GM19438 (cell line): ENCODE measurements at regions not wholly inside any gene's neighbourhood (a gene's known extent, or its start where the extent isn't known, plus 50 kb on each side); places are given as distances from the start of the nearest gene placed in this dataset.

Experiments
- ATAC-seq: cut with Tn5 transposase; IDR thresholded peaks from one replicate; pipeline ENCODE4 v1.9.1; 2021; ENCODE audit warnings: low read depth; ENCODE audit not compliant: unreplicated experiment

DNA sequence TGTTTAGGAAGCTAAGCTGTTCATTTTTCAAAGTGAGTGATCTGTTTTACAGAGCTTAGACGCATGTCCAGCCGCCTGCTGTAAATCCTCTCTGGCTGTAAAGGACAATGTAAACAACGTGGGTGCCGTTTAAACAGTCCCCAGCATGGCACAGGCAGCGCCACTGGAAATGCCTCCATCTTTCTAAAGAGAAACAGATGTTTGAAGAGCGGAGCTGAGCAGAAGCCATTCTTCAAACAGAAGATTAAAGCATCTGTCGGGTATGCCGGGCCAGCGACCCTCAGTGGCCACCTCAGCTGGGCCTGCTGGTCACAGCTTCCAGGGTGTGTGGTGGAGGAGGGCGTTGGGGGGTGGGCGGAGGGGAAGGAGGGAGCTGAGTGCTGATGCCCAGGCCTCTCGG, 138.6 kb downstream of the ERMARD start:
- ATAC-seq = no peak

GRCh38 chr6:169887529-169888140, 136.2 kb downstream of the ERMARD start:
- no peak for ATAC-seq

DNA sequence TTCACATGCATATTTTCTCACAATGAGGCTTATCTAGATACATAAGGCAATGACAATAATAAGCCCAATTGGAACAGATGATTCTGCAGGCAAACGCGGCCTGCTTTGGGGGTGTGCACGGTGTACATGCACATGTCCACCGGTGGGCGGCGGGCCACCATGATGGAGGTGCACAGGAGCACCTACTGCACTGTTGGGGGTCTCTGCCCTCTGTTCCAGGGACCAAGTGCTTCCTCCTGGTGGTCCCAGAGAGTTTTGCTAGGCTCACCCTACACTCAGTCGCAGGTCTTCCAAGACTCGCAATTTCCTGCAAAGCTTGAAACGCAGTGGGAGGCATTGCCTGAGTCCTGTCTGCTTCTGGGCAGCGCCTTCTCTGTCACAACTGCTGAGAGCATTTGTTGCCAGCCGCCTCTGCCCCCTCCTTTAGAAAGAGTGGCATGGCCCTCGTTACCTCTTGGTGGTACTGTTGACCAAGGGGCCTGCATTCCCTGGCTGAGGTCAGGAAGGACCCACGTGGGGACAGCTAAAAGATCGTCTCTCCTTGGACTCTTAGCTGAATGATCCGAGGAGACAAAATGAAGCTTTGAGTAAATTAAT, 135.3 kb downstream of the ERMARD start:
- no peak for ATAC-seq

- ATAC-seq = no peak
Measured at GRCh38 chr6:169885831-169886230, 134.4 kb downstream of the ERMARD start.

DNA sequence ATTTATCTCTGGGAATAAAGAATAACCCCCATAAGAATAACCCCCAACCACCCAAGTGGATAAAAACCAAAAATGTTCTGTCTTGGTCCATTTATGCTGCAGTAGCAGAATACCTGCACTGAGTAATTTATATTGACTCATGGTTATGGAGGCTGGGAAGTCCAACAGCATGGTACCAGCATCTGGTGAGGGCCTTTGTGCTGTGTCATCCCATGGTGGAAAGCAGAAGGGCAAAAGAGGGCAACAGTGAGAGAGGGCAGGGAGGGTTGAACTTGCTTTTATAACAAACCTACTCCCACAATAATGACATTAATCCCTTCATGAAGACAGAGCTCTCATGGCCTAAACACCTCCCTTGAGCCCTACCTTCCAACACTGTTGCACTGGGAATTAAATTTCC, 133.7 kb downstream of the ERMARD start:
- ATAC-seq = no peak

DNA sequence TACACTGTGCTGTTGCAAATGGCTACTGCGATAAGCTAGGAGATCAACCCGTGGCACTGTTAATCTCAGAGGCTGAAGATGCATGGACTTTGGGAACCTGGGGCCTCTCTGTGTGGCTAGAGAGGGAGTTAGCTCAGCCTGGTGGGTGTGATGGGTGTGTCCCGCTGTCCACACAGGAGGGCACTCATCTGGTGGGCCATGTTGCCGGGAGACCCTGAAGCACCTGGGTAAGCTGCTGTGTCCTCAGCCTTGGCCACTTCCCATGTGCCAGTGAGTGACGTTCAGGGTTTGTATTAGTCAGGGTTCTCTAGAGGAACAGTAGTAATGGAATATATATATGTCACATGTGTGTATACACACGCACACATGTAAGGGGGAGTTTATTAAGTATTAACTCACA, 132.7 kb downstream of the ERMARD start:
- ATAC-seq = no peak

DNA sequence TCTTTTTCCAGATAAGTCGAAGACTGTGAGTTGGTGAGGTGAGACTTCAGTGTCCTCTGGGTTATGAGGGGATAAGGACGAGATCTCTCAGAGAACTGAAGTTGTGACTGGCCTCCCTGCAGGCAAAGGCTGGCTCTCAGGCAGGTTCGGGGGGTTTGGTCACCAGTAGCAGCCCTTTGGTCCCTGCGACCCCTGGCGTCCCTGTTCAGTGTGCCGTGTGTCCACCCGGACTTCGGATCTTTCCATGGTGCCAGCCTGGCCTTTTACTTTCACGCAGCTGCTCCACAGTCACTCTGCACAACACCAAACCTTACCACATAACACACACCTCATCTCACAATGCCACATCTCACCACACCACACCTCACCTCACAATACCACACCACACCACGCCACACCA, 131.9 kb downstream of the ERMARD start:
- ATAC-seq = no peak

DNA sequence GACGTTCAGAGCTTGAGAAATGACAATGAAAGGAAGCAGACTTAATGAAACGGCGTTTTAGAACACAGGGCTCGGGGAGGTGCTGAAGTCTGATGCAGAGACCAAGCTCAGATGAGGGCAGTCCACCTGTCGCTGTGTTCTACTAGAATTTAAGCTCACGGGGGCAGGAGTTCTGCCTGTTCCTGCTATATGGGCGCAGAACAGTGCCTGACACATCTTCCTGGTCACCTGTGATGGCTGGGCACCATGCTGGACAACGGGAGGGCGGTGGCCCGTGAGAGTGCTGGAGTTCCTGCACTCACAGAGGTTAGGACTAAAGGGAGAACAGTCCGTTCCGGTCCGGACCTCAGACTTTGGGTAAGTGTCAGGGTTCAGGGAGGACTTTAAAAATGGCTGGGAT, 130.6 kb downstream of the ERMARD start:
- ATAC-seq = no peak

DNA sequence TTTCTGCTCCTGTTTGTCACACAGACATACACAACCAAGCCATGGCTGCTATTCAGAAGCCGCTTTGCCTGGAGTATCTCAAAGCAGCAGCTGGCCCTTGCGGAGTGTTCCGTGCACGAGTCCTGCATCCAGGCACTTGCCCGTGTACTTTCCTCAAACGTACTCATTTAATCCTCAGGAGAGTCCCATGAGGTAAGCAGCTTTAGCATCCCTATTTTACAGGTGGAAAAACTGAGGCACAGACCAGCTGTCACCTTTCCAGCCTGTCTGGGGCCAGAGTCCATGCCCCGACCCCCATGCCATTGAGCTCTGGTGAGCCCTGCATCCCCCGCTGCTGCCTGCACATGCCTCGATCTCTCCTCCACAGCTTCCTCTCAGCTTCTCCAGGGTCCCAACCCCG, 130.0 kb downstream of the ERMARD start:
- no peak for ATAC-seq

GRCh38 chr6:169880516-169880915, 129.1 kb downstream of the ERMARD start:
- no peak for ATAC-seq

DNA sequence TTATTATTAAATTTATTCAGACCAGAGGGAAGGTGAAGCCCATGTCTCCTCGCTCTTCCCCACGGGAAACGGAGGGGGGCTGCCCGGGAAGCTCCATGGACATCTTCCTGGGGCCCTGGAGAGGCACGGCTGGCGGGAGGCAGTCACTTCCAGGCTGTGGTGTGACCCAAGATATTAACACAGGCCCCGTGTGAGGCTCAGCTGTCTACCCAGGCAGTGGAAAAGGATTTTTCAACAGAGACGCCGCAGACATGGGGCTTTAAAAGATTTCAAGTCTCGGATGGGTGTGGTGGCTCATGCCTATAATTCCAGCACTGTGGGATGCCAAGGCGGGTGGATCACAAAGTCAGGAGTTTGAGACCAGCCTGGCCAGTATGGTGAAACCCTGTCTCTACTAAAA, 117.9 kb downstream of the ERMARD start:
- no peak for ATAC-seq

DNA sequence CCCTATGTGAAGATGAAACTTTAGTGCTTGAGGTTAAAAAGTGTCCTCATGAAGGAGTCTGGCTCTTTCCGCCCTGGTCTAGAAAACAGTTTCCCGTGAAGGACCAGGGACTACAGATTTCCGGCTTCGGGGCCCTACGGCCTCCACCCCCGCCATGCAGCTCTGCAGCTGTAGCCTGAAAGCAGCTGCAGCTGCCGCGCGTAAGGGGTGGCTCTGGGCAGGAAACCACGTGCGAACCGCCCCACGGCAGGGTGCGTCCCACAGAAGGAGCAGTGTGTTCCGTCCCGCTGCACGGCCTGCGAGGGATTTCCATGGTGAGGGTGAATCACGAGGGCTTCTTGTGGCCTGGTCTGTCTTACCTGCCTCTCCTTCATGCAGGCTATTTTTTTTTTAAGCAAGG, 117.0 kb downstream of the ERMARD start:
- ATAC-seq = peak; percentile 85

DNA sequence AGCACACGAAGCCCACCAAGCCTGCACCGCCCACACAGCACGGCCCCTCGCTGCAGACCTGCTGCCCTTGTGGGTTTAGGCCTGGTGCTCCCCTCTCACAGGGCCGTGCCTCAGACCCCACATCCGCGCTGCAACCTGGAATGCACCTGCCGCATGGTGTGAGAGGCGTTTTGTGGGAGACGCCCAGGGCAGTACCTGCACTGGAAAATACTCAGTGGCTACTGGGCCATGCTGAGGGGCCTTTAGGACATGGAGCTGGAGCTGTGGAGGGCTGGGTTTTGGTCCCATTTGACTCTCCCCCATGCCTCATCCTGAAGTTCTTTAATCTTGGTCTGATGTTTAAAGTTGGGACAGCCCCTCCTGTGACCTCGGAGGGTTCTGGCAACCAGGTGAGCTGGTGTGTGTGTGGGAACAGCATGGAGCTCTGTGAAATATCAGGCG, 116.3 kb downstream of the ERMARD start:
- ATAC-seq = no peak

DNA sequence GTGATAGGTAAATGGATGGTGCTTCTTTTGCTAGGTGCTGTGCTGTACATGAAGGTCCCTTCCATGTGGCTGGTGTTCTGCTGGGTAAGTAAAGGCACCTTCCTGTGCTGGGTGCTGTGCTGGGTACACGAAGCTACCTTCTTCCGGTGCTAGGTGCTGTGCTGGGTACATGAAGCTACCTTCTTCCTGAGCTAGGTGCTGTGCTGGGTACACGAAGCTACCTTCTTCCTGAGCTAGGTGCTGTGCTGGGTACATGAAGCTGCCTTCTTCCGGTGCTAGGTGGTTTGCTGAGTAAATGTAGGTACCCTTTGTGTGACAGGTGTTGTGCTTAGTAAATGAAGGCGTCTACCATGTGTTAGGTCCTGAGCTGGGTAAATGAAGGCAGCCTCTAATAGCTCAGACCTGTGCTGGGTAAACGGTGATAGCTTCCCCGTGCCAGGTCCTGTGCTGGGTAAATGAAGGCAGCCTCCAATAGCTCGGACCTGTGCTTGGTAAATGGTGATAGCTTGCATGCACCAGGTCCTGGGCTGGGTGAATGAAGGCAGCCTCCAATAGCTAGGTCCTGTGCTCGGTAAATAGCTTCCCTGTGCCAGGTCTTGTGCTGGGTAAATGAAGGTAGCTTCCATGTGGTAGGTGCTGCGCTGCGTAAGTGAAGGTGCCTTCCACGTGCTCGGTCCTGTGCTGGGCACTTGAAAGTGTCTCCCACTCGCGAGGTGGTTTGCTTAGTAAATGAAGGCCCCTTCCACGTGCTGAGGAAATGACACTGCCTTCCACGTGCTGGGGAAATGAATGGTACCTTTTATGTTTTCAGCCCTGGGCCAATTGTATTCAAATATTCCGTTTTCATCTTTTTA, 115.5 kb downstream of the ERMARD start:
- no peak for ATAC-seq

GRCh38 chr6:169866140-169866534, 114.7 kb downstream of the ERMARD start:
- no peak for ATAC-seq

DNA sequence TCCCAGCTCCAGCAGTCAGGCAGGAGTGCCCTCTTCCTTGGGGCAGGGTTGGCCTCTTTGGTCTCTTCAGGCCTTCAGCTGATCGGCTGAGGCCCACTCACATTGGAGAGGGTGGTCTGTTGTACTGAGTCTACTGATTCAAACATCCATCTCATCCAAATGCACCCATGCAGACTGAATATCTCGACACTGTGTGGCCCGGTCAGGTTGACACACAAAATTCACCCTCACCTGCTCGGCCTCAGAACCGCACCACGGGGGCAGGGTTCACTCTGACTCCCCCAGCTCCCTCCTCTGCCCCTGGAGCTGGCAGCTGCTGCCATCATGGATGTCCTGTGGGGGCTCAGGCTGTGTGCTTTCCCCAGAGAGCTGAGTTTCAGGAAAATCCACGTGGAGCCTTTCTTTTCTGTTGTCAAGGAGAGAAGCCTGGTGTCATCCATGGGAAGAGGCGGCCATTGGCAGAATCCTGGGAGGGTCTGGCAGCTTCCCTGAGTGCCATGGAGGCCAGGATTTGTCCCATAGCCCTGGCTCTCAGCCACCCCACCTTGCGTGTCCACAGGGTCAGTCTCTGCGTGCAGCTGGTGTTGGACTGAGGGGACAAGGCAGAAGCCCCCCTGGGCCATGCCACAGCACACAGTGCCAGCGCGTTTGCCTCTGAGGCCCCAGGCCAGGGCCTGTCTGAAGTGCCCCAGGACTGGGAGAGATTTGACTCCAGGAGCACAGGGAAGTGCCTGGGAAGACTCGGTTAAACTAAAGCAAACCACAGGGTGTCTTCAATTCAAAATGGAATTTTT, 114.1 kb downstream of the ERMARD start:
- ATAC-seq = no peak

- ATAC-seq = no peak
Measured at GRCh38 chr6:169864148-169865020, 113.0 kb downstream of the ERMARD start.

DNA sequence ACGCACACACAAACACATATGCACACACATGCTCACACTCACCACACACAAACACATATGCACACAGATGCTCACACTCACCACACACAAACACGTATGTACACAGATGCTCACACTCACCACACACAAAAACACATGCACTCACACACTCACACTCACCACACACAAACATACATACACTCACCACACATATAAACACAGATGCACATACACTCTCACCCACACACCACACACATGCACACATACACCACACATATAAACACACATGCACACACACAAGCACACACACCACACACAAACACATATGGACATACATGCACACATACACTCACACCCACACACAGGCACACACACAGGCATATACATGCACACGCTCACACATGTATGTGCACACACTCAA, 112.3 kb downstream of the ERMARD start:
- ATAC-seq = no peak

GRCh38 chr6:169862892-169863525, 111.6 kb downstream of the ERMARD start:
- no peak for ATAC-seq
